ENCODE measurements at regions not wholly inside any gene's neighbourhood (a gene's known extent, or its start where the extent isn't known, plus 50 kb on each side); places are given as distances from the start of the nearest gene placed in this dataset.

DNA sequence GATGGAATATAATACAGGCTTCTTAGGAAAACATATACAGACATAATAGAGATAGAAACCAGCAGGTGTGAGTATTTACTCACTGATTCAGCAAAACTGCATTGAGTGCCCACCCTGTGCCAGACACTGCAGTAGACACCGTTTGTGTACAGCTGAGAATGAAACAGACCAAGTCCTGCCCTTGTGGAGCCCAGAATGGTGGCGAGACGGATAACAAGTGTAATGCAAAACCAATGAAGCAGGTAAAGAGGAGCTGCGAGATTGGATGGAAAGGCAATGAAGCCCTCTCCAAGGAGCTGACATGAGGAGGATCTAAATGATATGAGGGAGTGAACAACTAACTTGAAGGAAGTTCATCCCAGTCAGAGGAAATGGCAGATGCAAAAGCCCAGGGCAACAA lies 256.4 kb downstream of the MEX3B start:
- Histone ChIP-seq H3K4me2 (ENCODE audit: insufficient read depth, low read length) (no peak overlapping the region), H3K9me3 (replicated peaks; ENCODE audit: control insufficient read depth, insufficient read depth, low read length) (no peaks in the 10 kb centered on the region), H3K4me3 (replicated peaks in 1 of 3; ENCODE audit: insufficient read depth in 1 of 3, low read depth in 1 of 3, low read length in 3 of 3) (no peak overlapping the region), H3K36me3 (ENCODE audit: control insufficient read depth in 2 of 2, extremely low read depth in 1 of 2, insufficient read depth in 2 of 2, low read length in 2 of 2) (no peaks in the 10 kb centered on the region), H3K79me2 (ENCODE audit: control insufficient read depth, insufficient read depth, low read length) (no peaks in the 10 kb centered on the region), H3K9ac (replicated peaks; ENCODE audit: extremely low read depth, insufficient read depth, low read length) (no peak overlapping the region), H4K20me1 (replicated peaks; ENCODE audit: control insufficient read depth, extremely low read depth, insufficient read depth, low read length) (no peaks in the 10 kb centered on the region), H2AFZ (ENCODE audit: low read depth, low read length) (no peak overlapping the region), H3K4me1 (ENCODE audit: control insufficient read depth, extremely low read depth, insufficient read depth, low read length) (no peaks in the 10 kb centered on the region), H3K27me3 (ENCODE audit: control insufficient read depth in 2 of 2, insufficient read depth in 2 of 2, low read length in 2 of 2) (no peaks in the 10 kb centered on the region), H3K9me1 (replicated peaks; ENCODE audit: control insufficient read depth, extremely low read depth, insufficient read depth, low read length) (no peaks in the 10 kb centered on the region), H3K27ac (ENCODE audit: insufficient read depth, low read depth, low read length) (no peak overlapping the region)
- ChIA-PET POLR2A (no interaction called here), CTCF (no interaction called here)
- DNase-seq (ENCODE audit: low read depth, low spot score): no peak
- dilution Hi-C loops (cut with MboI; ENCODE audit: extremely low pct_ligation_motif_present, low sequenced_read_pairs) (no loop called here), intact Hi-C loops (cut with micrococcal nuclease) (no loop called here)
- TF ChIP-seq CTCF (IDR thresholded peaks at IDR 0.05; ENCODE audit: extremely low read depth in 1 of 2, insufficient read depth in 1 of 2, low read depth in 1 of 2, low read length in 2 of 2): no peak
- TF ChIP-seq EZH2 (IDR thresholded peaks at IDR 0.05; ENCODE audit: borderline replicate concordance, low read depth, low read length, severe bottlenecking): no peak
- TF ChIP-seq, protein P1, sequence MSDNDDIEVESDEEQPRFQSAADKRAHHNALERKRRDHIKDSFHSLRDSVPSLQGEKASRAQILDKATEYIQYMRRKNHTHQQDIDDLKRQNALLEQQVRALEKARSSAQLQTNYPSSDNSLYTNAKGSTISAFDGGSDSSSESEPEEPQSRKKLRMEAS (IDR thresholded peaks at IDR 0.05; ENCODE audit: insufficient read depth, insufficient read length): no peak
- no peak for TF ChIP-seq GATA2 (IDR thresholded peaks at IDR 0.05; ENCODE audit: insufficient read depth, insufficient read length, low read depth, low read length)
- no peak for TF ChIP-seq JUN (IDR thresholded peaks at IDR 0.05; ENCODE audit: borderline replicate concordance, insufficient read depth, insufficient read length, low read depth)
- TF ChIP-seq POLR2A (IDR thresholded peaks at IDR 0.05; ENCODE audit: low read depth, low read length): no peak
- no peak for TF ChIP-seq POLR2AphosphoS5 (IDR thresholded peaks at IDR 0.05; ENCODE audit: insufficient read depth, low read depth, low read length)
- TF ChIP-seq FOS (IDR thresholded peaks at IDR 0.05; ENCODE audit: borderline replicate concordance, insufficient read depth, low read length): no peak
- TF ChIP-seq MYC (IDR thresholded peaks at IDR 0.05; ENCODE audit: low read depth, low read length): no peak
- BruUV-seq (replicated peaks): no TSS peak
- no peak for FAIRE-seq
